HG03103 (cell line): ENCODE measurements at regions not wholly inside any gene's neighbourhood (a gene's known extent, or its start where the extent isn't known, plus 50 kb on each side); places are given as distances from the start of the nearest gene placed in this dataset.
"Not testable (repeated sequence)": the region's sequence is repeated elsewhere in the genome, so short reads cannot be mapped to it uniquely, and the experiment has no call there.

Source experiments
- ATAC-seq: cut with Tn5 transposase; IDR thresholded peaks from one replicate; pipeline ENCODE4 v1.9.1; 2021; ENCODE audit warnings: low read depth; ENCODE audit not compliant: unreplicated experiment

DNA sequence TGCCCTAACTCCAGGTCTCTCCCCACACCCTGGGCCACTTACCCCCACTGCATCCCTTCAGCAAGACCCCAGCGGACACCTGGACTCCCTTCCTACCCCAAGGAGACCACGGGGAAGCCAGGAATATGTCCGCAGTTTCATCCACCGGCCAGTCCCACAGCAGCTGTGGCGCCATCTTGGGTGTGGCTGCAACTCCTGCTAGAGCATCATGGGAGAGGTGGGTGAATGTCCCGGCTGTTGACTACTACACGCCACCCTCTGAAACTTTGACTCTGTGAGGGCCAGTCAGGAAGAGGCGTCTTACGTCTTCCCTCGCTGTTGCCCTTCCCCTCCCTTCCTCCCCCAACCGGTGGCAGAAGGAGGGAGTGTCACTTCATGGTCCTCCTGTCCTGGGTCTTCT is 238.3 kb upstream of the RNF32 start:
- no peak for ATAC-seq

DNA sequence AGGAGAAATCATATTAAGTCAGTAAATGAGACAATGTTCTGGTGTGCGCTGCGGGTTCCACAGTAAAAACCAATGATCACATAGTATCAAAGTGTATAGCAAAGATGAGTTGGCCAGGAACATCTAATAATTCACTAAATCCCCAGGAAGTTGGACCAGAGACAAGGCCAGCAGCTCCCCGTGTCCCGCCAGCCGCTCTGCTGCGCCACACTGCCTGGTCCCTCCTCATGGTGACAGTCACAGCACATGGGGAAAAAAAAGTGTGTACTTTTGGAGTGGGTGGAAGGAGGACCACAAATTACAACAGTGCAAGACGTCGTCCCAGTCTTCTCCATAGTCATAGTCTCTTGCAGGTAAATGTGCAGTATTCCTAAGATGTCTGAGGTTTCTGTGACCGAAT is 239.0 kb upstream of the RNF32 start:
- no peak for ATAC-seq

DNA sequence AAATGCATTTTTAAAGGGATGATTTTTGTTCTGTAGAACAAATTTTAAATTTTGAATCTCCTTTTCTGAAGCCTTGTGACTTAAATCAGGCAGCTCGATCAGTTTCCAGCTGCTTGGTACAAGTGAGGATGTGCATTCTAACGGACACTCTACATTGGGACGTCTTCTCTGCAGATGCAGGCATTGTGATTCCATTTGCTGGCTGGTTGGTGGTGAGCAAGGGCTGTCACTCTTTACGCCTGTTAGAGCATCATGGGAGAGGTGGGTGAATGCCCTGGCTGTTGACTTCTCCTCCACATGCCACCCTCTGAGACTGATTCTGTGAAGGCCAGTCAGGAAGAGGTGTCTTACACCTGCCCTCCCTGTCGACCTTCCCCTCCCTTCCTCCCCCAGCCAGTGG is 240.5 kb upstream of the RNF32 start:
- ATAC-seq, result no peak

DNA sequence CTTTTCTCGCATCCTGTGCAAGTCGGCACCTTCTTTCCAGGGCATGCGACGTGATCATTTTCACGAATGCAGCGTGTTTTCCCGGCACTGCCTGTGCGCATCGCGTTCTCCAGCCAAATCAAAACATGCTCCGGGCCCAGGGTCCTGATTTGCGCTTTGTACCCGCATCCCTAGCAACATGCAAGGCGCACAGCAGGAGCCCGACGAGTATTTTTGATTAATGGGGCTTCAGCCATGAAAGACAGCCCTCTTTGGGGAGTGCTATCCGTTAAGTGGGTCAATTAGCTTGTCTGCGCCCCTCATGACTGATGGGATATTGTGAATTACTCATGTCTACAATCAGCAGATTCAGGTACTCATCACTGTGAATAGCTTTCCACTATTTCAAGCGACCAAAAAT is 243.3 kb upstream of the RNF32 start:
- no peak for ATAC-seq

DNA sequence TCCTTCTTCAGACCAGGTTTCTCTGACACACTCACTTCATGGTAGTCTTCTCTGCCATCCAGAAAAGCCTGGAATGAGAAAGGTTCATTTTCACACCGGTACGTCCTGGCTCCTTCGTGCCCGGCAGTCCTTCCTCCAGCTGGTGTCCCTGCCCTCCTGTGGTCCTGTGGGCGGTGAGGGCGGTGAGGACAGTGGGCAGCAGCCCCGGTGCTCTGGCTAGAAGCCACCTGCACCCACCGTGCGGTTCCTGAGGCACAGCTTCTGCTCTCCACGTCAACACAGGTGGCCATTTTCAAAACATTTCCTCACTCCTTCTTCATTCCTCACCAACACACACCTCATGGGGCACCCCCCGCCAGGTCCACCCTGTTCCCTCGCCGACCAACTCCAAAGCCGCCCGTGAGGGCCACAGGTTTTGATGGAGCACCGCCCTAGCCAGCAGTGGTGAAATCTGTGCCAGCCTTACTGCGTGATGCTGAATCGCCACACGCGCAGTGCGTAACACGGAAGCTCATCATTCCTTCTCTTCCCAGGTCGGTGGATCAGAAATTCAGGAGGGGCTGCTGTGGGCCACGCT is 251.4 kb upstream of the RNF32 start:
- ATAC-seq, result no peak

DNA sequence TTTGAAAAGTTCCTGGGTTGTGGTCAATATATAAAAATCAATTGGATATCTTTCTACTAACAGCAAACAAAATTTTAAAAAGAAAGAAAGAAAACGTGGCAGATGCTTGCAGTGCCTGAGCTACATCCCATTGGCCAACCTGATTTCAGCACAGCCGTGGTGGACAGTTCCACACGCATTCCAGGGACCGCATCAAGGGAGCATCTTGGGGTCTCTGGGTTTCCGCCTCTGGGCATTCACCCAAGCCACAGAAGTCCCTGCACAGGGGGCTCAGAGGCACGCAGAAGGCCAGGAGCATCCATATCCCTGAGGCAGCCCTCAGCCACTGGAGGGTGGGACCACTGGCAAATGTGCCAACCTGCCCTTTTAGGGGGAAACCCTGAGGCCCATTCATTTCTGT is 254.5 kb upstream of the RNF32 start:
- ATAC-seq, result no peak

DNA sequence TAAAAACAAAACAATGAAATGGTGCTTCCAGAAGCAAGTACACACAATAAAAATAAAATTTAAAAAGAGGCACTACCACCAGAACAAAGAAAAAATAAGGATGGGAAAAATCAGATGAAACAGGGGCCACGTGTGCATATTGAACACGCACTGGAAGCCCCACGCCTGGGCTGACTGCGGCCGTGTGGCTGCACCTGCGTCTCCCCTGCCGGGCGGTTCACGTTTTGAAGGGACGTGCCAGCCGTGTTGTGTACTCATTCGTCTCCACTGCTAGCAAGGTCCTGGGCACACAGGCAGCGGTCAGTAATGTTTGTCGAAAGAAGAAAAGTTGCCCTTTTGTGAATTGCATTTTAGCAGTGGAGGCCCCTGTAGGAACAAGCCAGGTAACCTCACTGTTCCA is 255.9 kb upstream of the RNF32 start:
- no peak for ATAC-seq

DNA sequence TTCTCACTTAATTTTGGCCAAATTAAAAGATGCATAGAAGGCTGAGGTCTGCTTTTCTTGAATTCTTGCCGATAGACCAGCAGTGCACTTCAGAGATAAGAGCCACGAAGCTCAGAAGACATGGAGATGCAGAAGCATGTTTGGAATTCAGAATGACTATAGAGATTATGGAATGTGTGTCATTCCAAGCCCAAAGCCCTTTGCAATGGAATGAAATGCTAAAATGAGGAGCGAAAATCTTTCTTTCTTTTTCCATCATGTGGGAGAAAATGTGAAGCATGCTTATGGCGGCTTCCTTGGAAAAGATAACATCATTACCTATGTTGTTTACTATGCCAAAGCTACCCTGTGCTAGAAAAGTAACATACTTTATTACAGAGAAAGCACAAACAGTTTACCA is 257.0 kb upstream of the RNF32 start:
- ATAC-seq, result no peak

DNA sequence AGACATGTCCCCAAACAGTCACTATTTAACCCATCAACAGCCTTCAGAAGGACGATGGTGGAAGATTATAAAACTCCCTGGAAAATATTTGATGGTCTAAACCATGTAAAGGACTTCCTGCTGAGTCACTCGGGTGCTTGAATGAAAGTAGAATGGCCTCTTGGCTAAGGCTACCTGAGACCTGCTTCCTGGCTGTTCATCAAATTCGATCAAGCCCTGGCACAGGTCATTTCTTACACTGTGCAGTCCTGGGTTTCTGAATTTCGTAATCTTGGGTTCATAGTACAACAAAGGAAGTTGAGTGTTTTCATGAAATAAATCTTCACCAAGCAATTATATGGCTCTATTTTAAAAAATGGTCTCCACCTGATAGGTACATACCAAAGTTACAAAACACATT is 260.3 kb upstream of the RNF32 start:
- ATAC-seq, result no peak

DNA sequence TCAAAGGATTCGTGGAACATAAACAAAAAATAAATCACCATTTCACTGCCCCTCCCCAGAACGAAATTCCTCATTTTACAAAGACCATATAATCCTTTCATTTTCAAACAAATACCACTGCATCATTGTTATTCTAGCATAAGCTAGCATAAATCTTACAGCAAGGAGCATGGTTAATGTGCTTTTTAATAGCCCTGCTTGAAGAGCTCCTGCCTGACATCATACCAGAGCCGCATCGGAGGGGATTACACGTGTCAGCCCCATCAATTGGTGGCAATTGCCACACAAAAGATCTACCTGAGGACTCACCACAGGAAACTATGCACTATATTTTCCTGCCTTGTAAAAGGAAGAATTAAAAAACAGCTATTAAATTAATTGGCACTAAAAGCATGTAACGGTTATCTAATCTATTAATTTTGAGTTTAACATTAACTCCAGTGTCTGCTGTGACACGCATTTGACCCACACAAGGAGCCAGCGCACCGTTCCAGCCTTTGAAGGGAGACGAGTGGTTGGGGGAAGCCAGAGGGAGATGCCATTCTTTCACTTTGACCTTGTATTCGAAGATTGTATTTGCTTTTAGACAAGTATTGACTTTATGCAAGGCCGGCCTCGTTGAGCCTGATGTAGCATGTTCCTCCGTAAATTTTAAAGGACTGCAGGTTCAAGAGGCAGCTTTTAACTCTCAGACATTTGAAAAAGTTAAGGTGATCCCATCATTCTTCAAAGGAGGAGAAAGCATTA is 261.1 kb upstream of the RNF32 start:
- no peak for ATAC-seq

DNA sequence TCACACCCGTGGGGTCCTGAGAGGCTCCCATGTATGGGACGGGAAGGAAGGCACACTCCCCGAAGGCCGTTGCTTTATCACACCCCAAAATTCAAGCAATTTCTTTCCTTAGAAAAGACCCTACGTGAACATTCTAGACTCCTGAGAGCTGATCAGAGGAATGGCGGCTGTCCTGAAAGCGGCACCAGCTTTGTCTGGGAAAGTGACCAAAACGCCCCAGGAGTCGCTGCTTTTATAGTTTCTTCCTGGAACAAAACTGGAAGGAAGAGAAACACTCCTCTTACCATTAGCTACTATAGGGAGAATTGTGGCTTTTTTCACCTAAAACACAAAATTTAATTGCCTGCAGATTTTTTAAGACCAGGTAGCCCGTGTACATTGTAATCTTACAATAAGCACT is 261.8 kb upstream of the RNF32 start:
- no peak for ATAC-seq

DNA sequence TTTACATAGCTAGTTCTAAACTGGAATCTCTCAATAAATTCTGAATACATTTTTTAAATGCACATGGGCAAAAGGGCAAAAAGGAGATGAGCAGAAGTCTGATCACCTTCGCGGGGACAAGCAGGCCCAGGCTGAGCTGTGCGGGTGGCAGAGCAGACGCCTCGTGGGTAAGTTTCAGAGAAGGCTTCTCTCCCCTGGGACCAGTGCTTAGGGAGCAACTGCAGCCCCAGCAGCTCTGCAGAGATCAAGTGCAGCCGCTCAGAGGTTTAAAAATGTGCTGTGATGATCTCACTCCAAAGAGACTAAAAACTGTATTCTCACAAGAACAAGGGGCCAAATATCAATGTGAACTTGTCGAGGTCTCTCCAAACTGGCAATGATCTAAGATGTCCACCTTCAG is 264.3 kb upstream of the RNF32 start:
- no peak for ATAC-seq

DNA sequence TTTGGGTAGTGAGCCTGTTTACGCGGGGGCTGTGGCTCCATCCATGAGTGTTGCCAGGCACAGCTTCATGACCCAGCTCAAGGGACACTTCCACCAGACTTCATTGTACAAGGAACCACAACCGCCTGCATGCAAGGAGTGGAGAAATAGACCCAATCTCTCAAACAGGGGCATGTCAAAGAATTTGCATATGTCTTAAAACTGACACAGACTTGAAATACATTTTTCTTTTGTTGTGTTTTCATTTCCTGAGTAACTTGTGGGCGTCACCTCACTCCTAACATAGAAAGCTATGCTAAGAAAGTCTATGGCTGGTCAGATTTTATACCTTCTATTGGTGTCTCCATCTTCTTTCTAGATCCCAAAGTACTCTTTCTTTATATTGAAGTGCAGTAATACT is 266.2 kb upstream of the RNF32 start:
- ATAC-seq, result no peak

DNA sequence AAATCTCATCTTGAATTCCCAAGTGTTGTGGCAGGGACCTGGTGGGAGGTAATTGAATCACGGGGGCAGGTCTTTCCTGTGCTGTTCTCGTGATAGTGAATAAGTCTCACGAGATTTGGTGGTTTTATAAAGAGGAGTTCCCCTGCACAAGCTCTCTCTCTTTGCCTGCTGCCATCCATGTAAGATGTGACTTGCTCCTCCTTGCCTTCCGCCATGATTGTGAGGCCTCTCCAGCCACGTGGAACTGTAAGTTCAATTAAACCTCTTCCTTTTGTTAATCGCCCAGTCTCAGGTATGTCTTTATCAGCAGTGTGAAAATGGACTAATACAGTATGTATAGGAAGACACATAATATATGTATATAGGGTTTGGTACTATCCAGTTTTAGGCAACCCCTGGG is 270.6 kb upstream of the RNF32 start:
- ATAC-seq, result not testable (repeated sequence)

DNA sequence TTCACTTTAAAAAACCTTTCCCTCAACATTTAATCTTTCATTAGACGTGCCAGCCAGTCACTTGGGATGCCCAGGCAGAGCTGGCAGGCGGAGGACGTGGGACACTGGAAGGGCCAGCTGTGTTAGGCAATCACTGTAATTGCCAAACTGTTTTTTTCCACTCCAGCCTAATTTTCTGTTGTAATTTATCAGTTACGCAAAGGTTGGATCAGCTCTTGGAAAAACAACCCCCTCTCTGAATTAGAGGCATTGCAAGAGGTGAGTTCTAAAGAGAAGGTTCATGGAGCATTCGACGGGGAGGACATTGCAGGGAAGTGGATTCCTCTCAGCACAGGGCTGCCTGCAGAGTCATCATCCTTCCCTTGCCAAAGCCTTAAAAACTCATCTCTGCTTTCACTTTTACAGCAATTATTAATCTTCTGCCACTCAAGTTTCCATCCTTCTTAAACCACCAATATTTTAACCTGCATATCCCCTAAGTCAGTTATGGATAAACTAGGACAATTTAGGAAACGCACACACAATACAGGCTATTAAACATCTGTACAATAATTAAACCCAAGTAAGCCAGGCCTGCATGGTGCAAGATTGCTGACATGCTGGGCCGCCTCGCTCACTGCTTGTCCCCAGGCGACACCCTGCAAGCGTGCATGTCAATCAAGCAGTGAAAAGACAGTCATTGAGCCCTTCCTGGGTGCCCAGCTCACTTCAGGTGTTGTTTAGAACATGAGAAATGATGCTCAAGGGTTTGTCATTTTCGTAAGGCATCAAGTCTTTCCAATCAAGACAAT is 272.3 kb upstream of the RNF32 start:
- no peak for ATAC-seq

DNA sequence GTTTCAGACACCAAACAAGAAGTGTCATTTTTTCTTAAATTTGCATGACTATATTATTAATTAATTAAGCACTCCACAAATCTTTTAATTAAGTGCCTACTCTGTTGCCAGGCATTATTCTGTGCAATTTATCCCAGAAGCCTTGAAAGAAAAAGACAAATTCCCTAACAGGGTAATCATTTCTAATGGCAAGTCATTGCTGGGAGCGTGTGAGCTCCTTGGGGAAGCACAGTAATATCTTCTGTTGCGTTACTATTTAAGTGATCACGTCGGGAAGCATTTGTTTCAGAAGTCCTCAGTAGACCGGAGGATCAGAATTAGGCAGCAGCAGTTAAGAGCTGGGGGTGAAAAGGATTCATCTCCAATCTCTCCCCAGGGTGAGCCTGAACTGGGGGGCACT is 276.8 kb upstream of the RNF32 start:
- ATAC-seq, result no peak

DNA sequence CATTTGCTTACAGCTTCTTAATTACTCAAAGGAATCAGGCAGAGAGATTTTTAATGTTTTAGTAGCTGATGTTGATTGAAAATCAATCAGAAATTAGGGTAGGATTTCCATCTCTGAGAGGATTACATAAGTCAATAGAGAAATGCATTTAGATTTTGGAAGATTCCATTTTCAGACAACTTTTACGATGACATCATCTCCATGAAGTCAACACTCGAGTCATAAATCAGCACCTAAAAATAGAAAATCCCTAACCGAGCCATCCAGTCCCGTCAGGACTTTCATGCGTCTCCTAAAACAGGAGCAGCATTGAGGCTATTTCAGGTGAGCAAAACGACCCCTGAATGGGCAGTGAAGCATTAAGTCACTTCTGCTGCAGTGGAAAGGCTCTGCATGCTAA is 279.7 kb upstream of the RNF32 start:
- ATAC-seq, result no peak

DNA sequence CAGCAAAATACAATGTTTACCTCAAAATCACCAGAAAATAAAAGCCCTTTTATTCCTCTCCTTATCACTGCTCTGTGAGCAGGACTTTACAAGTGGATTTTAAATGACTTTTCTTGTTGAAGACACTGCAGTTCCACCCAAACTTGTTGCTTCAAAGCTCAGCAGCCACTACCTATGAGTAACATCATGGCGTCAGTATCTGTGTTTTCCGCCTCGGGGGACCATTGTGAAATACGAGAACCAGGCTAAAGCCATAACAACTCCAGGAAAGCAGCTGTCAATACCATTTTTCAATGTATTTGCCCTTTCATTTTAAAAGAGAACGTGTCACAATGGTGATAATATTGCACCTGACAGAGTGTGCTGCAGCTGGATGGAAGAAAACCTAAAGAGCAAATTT is 284.0 kb upstream of the RNF32 start:
- ATAC-seq, result no peak

DNA sequence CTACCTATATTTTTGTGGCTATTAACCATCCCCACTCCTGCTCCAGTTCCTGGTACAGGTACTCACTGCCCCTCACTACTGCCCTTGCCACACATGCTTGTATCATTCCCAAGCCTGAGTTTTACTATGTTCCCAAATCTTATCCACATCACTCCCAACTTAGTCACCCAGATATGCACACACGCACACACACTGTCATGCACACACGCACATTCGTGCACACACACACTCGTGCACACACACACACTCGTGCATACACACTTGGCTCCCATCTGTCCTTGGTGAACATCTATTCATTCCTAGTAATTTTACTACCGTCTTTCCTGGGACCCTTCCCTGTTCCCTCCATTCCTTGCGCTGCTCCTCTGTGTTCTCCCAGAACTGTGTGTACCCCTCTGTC is 287.2 kb upstream of the RNF32 start:
- ATAC-seq, result no peak

DNA sequence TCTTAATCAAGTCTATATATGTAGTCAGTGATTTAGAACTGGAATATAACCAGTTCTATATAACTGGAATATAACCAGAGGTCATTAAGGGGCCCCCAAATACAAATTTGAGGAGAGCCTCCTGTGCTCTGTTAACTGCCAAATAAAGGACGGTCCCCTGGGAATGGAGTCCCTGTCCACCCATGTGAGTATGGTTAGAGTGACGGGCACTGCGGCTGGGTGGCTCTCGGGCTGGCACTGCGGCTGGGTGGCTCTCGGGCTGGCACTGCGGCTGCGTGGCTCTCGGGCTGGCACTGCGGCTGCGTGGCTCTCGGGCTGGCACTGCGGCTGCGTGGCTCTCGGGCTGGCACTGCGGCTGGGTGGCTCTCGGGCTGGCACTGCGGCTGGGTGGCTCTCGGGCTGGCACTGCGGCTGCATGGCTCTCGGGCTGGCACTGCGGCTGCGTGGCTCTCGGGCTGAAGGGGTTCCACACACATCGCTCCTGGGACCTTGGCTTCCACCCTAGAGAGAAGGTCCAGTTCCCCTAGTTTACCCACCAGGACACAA is 292.8 kb upstream of the RNF32 start:
- ATAC-seq, result not testable (repeated sequence)

DNA sequence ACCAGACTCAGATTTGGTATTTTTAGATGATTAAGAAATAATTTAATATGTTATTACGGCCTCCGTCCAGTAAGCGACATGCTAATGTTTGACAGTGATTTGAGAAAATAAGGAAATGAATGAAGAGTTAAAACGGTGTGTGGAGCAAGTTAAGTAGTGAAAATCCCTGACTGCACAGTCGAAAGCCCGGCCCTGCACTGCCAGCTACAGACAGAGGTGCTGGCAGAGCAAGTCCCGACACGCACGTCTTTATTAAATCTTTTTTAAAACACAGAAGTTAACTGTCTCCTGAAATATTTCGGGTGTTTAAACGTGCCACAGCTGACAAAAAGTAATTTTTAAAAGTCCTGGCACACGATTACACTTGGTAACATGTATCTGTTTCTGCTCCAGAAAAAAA is 293.4 kb upstream of the RNF32 start:
- ATAC-seq, result no peak

DNA sequence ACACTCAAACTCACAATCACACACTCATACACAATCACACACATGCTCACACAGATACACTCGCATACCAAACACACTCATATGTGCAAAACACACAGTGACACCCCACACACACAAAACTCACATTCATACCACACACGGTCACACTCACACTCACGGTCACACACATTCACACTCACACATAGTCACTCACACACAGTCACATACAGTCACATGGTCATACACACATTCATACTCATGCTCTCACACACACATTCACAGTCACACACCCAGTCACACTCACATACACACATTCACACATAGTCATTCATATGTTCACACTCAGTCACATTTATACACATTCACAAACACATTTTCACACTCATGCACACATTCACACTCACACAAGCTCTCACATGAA is 296.0 kb upstream of the RNF32 start:
- ATAC-seq, result no peak
